ENCODE measurements at regions not wholly inside any gene's neighbourhood (a gene's known extent, or its start where the extent isn't known, plus 50 kb on each side); places are given as distances from the start of the nearest gene placed in this dataset.

DNA sequence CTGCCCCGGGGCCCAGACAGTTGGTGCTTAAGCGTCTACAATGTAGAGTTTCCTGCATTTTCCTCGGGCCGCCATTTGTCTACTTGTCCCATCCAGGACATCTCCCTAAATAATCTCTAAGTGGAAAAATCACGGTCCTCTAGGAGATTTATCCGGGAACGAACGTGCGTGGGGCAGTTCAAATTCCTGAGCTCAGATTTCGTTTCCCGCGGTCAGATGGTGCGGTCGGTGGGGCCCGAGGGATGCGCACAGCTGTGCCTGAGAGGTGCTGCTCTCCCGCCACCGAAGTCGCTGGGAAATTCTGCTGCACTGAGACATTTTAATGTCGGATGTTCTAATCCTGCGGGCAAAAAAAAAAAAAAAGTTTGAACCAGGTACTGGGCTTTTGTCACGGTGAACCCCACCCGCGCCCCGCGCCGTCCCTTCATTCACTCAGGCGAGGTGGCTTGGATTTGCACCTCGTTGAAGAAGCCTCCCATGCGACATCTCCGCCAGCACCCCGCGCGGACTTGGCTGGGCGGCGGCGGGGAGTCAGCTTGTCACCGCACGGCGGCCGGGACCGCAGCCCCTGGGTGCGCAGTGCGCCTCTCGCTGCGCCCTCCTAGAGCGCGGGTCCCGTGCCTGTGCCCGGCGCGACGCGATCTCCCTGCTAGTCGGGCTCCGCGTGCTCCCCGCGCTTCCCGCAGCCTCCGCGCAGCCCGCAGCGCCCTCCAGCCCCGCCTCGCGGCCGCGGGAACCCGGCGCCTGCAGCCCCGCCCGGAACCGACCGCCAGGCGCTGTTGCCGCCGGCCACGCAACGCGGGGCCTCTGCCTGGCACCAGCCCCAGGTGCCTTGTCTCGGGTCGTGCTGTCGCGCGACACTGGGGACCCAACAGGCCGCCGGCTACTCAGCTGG lies 191.9 kb upstream of the TCF4 start:
- Histone ChIP-seq H4K8ac (ENCODE audit: low read depth in 2 of 2, low read length in 2 of 2) (peak overlapping the region; percentile 32 to 83), H3K23ac (ENCODE audit: low read depth, low read length) (peak overlapping the region; percentile 36), H3K79me1 (ENCODE audit: low read depth in 1 of 2, low read length in 2 of 2) (peaks cover 0 to 15% of the 10 kb centered on the region in 2 experiments; a peak in 1 of 4 replicates), H3K18ac (ENCODE audit: low read depth, low read length) (peak overlapping the region; percentile 33; the same call in 1 of the 2 replicates), H2BK120ac (ENCODE audit: low read depth, low read length) (peak overlapping the region; percentile 75), H3K27me3 (ENCODE audit: control insufficient read depth, insufficient read depth, low read length) (no peaks in the 10 kb centered on the region), H3K4ac (ENCODE audit: low read depth, low read length) (peak overlapping the region; percentile 52), H4K20me1 (ENCODE audit: insufficient read depth, low read length) (no peaks in the 10 kb centered on the region), H3K36me3 (ENCODE audit: control insufficient read depth, insufficient read depth, low read length) (no peaks in the 10 kb centered on the region), H3K9me1 (ENCODE audit: insufficient read depth, low read length) (0 out of 2 replicates have a peak, but pooled peaks cover 3% of the 10 kb centered on the region), H2AK5ac (ENCODE audit: low read depth, low read length) (peak overlapping the region; percentile 68), H2BK5ac (ENCODE audit: low read depth, low read length, poor library complexity, severe bottlenecking) (peak overlapping the region; percentile 11), H3K14ac (replicated peaks; ENCODE audit: low read depth, low read length) (peak overlapping the region; percentile 33; the same call in 1 of the 2 replicates), H4K91ac (ENCODE audit: insufficient read depth, low read depth, low read length) (peak overlapping the region; percentile 73), H4K5ac (ENCODE audit: low read depth, low read length) (peak overlapping the region; percentile 45; the same call in 1 of the 2 replicates), H3K27ac (ENCODE audit: insufficient read depth, low read length) (peak overlapping the region; percentile 57; the same call in 1 of the 2 replicates), H3K4me1 (ENCODE audit: control insufficient read depth, insufficient read depth, low read length) (no peaks in the 10 kb centered on the region; the same call in 1 of the 2 replicates), H3K56ac (ENCODE audit: extremely low read depth, insufficient read depth, low read length) (peak overlapping the region; percentile 56), H2BK20ac (ENCODE audit: low read depth, low read length) (peak overlapping the region; percentile 71), H3K9ac (ENCODE audit: low read depth, low read length) (peak overlapping the region; percentile 32), H3K9me3 (ENCODE audit: control insufficient read depth, insufficient read depth, low read length) (no peaks in the 10 kb centered on the region), H2BK15ac (ENCODE audit: low read depth, low read length) (peak overlapping the region; percentile 85; the same call in 2 of the 3 replicates), H2AFZ (replicated peaks; ENCODE audit: low read length, poor library complexity) (peak overlapping the region; percentile 86), H3K4me2 (ENCODE audit: low read depth, low read length) (peak overlapping the region; percentile 92), H3K4me3 (ENCODE audit: insufficient read depth, low read depth, low read length) (peak overlapping the region; percentile 72), H2AK9ac (replicated peaks; ENCODE audit: low read depth, low read length, poor library complexity) (peak overlapping the region; percentile 29)
- CTCF ChIA-PET: interaction anchor here (0.6 to 1.8 kb wide), 5 partner anchors 12 to 1386 kb away, joined by 3 to 7 read pairs (median 3); no protein-coding TSS in a partner anchor
- WGBS, 2 experiments (ENCODE audit: extremely low coverage in 2 of 2, insufficient read length in 1 of 2): 1% methylated on average over 44 of the region's 88 CpGs; no CpG with 5 or more reads in 1 of the 2 experiments
- no TSS peak for BruUV-seq (replicated peaks)
- peak; percentile 60; the same call in 1 of the 2 replicates for TF ChIP-seq BHLHE40 (IDR thresholded peaks at IDR 0.05; ENCODE audit: low read depth, low read length)
- peak; percentile 41 for TF ChIP-seq RAD21 (IDR thresholded peaks at IDR 0.05; ENCODE audit: low read length)
- TF ChIP-seq, protein P1, sequence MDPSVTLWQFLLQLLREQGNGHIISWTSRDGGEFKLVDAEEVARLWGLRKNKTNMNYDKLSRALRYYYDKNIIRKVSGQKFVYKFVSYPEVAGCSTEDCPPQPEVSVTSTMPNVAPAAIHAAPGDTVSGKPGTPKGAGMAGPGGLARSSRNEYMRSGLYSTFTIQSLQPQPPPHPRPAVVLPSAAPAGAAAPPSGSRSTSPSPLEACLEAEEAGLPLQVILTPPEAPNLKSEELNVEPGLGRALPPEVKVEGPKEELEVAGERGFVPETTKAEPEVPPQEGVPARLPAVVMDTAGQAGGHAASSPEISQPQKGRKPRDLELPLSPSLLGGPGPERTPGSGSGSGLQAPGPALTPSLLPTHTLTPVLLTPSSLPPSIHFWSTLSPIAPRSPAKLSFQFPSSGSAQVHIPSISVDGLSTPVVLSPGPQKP (IDR thresholded peaks at IDR 0.05; ENCODE audit: borderline replicate concordance, low read depth, low read length): no peak
- no peak for TF ChIP-seq CHD1 (IDR thresholded peaks at IDR 0.05; ENCODE audit: low read depth, low read length)
- peak; percentile 48; the same call in 1 of the 2 replicates for TF ChIP-seq MAZ (IDR thresholded peaks at IDR 0.05; ENCODE audit: borderline replicate concordance, low read depth, low read length)
- peak; percentile 34; the same call in 1 of the 2 replicates for TF ChIP-seq SMC3 (IDR thresholded peaks at IDR 0.05; ENCODE audit: low read depth, low read length)
- TF ChIP-seq, protein P2, sequence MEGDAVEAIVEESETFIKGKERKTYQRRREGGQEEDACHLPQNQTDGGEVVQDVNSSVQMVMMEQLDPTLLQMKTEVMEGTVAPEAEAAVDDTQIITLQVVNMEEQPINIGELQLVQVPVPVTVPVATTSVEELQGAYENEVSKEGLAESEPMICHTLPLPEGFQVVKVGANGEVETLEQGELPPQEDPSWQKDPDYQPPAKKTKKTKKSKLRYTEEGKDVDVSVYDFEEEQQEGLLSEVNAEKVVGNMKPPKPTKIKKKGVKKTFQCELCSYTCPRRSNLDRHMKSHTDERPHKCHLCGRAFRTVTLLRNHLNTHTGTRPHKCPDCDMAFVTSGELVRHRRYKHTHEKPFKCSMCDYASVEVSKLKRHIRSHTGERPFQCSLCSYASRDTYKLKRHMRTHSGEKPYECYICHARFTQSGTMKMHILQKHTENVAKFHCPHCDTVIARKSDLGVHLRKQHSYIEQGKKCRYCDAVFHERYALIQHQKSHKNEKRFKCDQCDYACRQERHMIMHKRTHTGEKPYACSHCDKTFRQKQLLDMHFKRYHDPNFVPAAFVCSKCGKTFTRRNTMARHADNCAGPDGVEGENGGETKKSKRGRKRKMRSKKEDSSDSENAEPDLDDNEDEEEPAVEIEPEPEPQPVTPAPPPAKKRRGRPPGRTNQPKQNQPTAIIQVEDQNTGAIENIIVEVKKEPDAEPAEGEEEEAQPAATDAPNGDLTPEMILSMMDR (conservative IDR thresholded peaks at IDR 0.05; ENCODE audit: low read depth, low read length): peak; percentile 44
- peak; percentile 81 for ATAC-seq (ENCODE audit: low read depth)
- dilution Hi-C loops (cut with HindIII; ENCODE audit: low sequenced_read_pairs, unreplicated experiment) (no loop called here), intact Hi-C loops (cut with micrococcal nuclease) (loop anchor here (1.0 to 10.0 kb wide), 5 partner anchors 191 to 797 kb away; no protein-coding TSS in a partner anchor), in situ Hi-C loops (cut with MboI; ENCODE audit: low sequenced_read_pairs) (loop anchor here (10.0 kb wide), 3 partner anchors 185 to 795 kb away; no protein-coding TSS in a partner anchor)
- POLR2A ChIA-PET (ENCODE audit: unreplicated experiment): interaction anchor here (0.7 kb wide), 2 partner anchors 187 to 528 kb away, joined by 4 to 11 read pairs; no protein-coding TSS in a partner anchor
- DNase-seq: peak; percentile 30

All from IMR-90 (cell line).